ENCODE measurements at regions not wholly inside any gene's neighbourhood (a gene's known extent, or its start where the extent isn't known, plus 50 kb on each side); places are given as distances from the start of the nearest gene placed in this dataset.

- TF ChIP-seq POLR2A (IDR thresholded peaks at IDR 0.05) = no peak
- no peak for TF ChIP-seq CTCF (IDR thresholded peaks at IDR 0.05)
These were observed 370.8 kb downstream of the TLE1 start for GRCh38 chr9:81318571-81318970.

Data from body of pancreas (tissue), 4 donors.